ENCODE measurements at regions not wholly inside any gene's neighbourhood (a gene's known extent, or its start where the extent isn't known, plus 50 kb on each side); places are given as distances from the start of the nearest gene placed in this dataset.

DNA sequence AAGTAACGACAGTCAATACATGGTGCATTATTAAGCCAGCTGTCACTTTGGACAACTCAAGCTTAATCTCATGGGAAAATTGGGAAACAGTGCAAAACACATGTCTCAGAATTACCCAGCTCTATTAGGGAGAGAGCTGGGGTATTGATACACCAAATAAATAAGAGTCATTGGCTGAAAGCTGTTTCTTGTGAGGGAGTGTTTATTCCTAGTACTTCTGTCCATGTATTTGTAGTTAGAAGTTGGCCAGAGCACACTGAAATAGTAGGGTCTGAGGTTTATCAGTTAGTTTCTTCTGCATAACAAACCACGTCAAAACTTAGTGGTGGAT is 192.0 kb upstream of the RALGAPA2 start:
- 70 to 83% (median 73%) methylated on average over 2 of the region's 2 CpGs for WGBS, 4 donors
- Histone ChIP-seq H3K4me3 (no peak overlapping the region), H3K27ac (no peak overlapping the region), H3K9me3 (replicated peaks in 1 of 3) (no peaks in the 10 kb centered on the region), H3K4me1 (replicated peaks in 1 of 2) (no peaks in the 10 kb centered on the region), H3K27me3 (no peaks in the 10 kb centered on the region), H3K36me3 (replicated peaks in 1 of 2) (no peaks in the 10 kb centered on the region)
- DNase-seq, result no peak
- intact Hi-C loops (cut with DNase I), result no loop called here
- TF ChIP-seq, protein P1, sequence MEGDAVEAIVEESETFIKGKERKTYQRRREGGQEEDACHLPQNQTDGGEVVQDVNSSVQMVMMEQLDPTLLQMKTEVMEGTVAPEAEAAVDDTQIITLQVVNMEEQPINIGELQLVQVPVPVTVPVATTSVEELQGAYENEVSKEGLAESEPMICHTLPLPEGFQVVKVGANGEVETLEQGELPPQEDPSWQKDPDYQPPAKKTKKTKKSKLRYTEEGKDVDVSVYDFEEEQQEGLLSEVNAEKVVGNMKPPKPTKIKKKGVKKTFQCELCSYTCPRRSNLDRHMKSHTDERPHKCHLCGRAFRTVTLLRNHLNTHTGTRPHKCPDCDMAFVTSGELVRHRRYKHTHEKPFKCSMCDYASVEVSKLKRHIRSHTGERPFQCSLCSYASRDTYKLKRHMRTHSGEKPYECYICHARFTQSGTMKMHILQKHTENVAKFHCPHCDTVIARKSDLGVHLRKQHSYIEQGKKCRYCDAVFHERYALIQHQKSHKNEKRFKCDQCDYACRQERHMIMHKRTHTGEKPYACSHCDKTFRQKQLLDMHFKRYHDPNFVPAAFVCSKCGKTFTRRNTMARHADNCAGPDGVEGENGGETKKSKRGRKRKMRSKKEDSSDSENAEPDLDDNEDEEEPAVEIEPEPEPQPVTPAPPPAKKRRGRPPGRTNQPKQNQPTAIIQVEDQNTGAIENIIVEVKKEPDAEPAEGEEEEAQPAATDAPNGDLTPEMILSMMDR (IDR thresholded peaks at IDR 0.05), result no peak
- no peak for TF ChIP-seq POLR2A (IDR thresholded peaks at IDR 0.05)

DNA sequence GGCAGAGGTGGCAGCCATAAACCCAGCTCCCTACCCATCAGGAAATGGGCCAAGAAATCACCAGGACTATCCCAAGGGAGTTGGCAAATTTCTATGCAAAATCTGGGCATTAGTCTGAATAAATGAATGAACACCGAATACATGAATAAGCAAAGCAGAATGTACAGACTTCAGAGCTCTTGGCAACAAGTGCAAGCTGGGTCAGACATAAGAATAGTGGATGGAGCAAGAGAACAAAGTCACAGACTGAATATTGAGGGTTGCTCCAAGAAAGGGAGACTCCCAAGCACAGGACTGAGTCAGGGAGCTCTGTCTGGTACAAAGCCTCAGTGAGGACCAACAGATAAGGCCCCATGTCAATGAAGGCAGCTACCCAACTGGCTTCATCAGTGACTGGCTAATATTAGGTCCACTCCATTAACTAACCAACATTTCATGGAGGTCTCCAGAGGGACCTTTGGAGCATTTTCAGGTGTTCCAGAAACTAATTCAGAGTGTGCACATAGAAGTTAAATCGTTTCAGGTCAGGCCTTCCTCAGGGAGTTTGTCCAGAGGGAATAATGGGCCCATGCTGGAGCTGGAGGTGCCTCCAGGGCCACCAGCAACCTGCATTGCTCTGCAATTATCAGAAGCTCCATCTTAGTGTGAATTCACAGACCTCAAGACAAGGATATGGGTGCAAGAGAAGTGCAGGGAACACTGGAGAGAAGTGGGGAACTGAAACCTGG is 191.5 kb upstream of the RALGAPA2 start:
- intact Hi-C loops (cut with DNase I), result no loop called here
- no peak overlapping the region for H3K27ac ChIP-seq
- DNase-seq, result no peak
- no peak for TF ChIP-seq POLR2A (IDR thresholded peaks at IDR 0.05)
- TF ChIP-seq, protein P1 (IDR thresholded peaks at IDR 0.05), result no peak
- no peaks in the 10 kb centered on the region for H3K9me3 ChIP-seq (replicated peaks in 1 of 3)
- WGBS, 4 donors, result 62 to 78% (median 66%) methylated on average over 2 of the region's 2 CpGs
- no peaks in the 10 kb centered on the region for H3K36me3 ChIP-seq (replicated peaks in 1 of 2)
- H3K4me3 ChIP-seq, result no peak overlapping the region
- no peaks in the 10 kb centered on the region for H3K4me1 ChIP-seq (replicated peaks in 1 of 2)
- no peaks in the 10 kb centered on the region for H3K27me3 ChIP-seq

DNA sequence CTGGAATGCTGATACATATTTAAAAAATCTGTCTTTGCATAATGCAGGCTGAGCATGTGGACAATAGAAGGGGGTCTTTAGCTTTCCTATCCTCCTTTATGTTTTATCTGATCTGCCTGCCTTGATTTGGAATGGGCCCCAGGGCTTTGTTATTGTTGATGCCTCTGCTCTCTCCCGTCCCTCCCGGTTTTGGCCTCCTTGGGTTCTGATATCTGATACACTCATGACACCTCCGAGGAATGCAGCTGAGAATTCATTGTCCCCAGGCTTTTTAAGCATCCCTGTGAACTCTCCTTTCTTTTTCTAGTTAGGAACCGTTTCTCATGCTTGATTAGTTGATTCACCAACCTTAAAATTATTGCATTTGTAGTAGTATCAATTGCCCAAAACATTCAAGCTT is 185.5 kb upstream of the RALGAPA2 start:
- TF ChIP-seq, protein P1 (IDR thresholded peaks at IDR 0.05), result no peak
- TF ChIP-seq POLR2A (IDR thresholded peaks at IDR 0.05), result no peak
- Histone ChIP-seq H3K9me3 (replicated peaks in 1 of 3) (no peaks in the 10 kb centered on the region), H3K4me3 (no peak overlapping the region), H3K27ac (no peak overlapping the region), H3K4me1 (replicated peaks in 1 of 2) (no peaks in the 10 kb centered on the region), H3K36me3 (replicated peaks in 1 of 2) (no peaks in the 10 kb centered on the region), H3K27me3 (no peaks in the 10 kb centered on the region)
- DNase-seq, result no peak
- intact Hi-C loops (cut with DNase I), result no loop called here
- 19 to 37% (median 21%) methylated on average over 4 of the region's 4 CpGs for WGBS, 4 donors

DNA sequence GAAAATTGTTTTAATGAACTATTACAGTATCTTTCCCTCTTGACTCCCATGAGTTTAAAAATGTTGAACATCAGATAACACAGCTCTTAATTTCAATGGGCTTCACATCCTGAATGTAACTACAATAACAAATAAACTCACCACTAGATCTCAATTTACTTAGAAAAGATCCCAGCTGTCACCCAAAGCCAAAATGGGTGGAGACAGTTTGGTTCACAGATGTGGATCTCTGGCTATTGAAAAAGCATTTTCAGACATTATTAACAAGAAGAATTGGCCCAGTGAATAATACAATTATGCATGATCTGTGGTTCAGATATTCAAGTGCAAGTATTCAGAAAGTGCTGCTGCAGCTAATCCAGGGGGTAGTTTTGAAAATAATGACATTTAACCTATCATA is 184.7 kb upstream of the RALGAPA2 start:
- no peak for TF ChIP-seq POLR2A (IDR thresholded peaks at IDR 0.05)
- TF ChIP-seq, protein P1 (IDR thresholded peaks at IDR 0.05), result no peak
- no peaks in the 10 kb centered on the region for H3K9me3 ChIP-seq (replicated peaks in 1 of 3)
- no peak for DNase-seq
- H3K27ac ChIP-seq, result no peak overlapping the region
- intact Hi-C loops (cut with DNase I), result no loop called here
- no peaks in the 10 kb centered on the region for H3K4me1 ChIP-seq (replicated peaks in 1 of 2)
- H3K36me3 ChIP-seq (replicated peaks in 1 of 2), result no peaks in the 10 kb centered on the region
- no peak overlapping the region for H3K4me3 ChIP-seq
- no peaks in the 10 kb centered on the region for H3K27me3 ChIP-seq

All from adrenal gland (tissue), 9 donors.